ENCODE measurements at regions not wholly inside any gene's neighbourhood (a gene's known extent, or its start where the extent isn't known, plus 50 kb on each side); places are given as distances from the start of the nearest gene placed in this dataset.

DNA sequence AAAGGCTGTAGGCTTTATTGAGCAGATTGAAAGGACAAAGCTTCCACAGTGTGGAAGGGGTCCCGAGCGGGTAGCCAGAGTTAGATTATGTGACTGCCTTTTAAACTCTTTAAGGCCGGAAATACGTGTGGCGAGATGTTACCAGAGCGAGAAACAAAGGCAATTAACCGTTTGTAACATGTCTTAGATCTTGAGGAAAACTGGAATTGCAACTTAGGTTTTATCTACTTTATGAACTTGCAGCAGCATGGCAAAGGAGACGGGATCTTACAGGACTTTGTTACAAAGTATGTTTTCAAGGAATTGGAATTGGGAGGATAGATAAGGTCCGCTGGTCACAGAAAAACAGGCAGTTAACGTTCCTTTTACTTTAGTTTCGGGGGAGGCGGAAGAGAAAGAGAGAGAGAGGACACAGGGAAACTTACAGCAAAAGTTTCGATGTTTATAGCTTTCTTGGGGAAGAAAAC, 594.7 kb upstream of the ADGRB3 start (continued):
- TF ChIP-seq ZHX1 (conservative IDR thresholded peaks at IDR 0.05; ENCODE audit: low read length) (no peak), BACH1 (tag; IDR thresholded peaks at IDR 0.05) (no peak), BRD4 (IDR thresholded peaks at IDR 0.05) (no peak), KLF16 (IDR thresholded peaks at IDR 0.05) (no peak), ZFP1 (CRISPR knock-in tag; IDR thresholded peaks at IDR 0.05) (no peak), ZNF41 (CRISPR knock-in tag; conservative IDR thresholded peaks at IDR 0.05) (no peak), HMG20A (CRISPR knock-in tag; conservative IDR thresholded peaks at IDR 0.05) (no peak), U2AF1 (optimal IDR thresholded peaks at IDR 0.05; ENCODE audit: low read depth, low read length) (no peak), STAG1 (CRISPR knock-in tag; IDR thresholded peaks at IDR 0.05; ENCODE audit: borderline replicate concordance) (no peak), ETV1 (tag; conservative IDR thresholded peaks at IDR 0.05; ENCODE audit: low read depth) (peak; percentile 58), ZC3H8 (IDR thresholded peaks at IDR 0.05) (no peak), HMGN3 (IDR thresholded peaks at IDR 0.05; ENCODE audit: borderline replicate concordance, extremely low read depth, insufficient read length, low read depth, low read length) (no peak), ZNF274 (IDR thresholded peaks at IDR 0.05; ENCODE audit: borderline replicate concordance, low read depth, low read length) (no peak), CBFA2T3 (IDR thresholded peaks at IDR 0.05) (peak; percentile 13; the same call in 1 of the 2 replicates), ZSCAN32 (CRISPR knock-in tag; IDR thresholded peaks at IDR 0.05) (no peak), TCF7L2 (IDR thresholded peaks at IDR 0.05; ENCODE audit: low read depth, low read length) (no peak), HDAC8 (tag; IDR thresholded peaks at IDR 0.05) (no peak), ELF1 (tag; IDR thresholded peaks at IDR 0.05) (0 out of 2 replicates have a peak, but pooled peaks have one; percentile 60), RUNX1 (IDR thresholded peaks at IDR 0.05; ENCODE audit: low read depth) (no peak), U2AF2 (optimal IDR thresholded peaks at IDR 0.05; ENCODE audit: low read depth, low read length) (no peak), NCOA6 (IDR thresholded peaks at IDR 0.05) (no peak), IRF2 (CRISPR knock-in tag; IDR thresholded peaks at IDR 0.05) (no peak), XRCC5 (IDR thresholded peaks at IDR 0.05; ENCODE audit: low read depth, low read length) (no peak), ESRRB (CRISPR knock-in tag; IDR thresholded peaks at IDR 0.05; ENCODE audit: borderline replicate concordance) (no peak)
- TF ChIP-seq, protein P1, sequence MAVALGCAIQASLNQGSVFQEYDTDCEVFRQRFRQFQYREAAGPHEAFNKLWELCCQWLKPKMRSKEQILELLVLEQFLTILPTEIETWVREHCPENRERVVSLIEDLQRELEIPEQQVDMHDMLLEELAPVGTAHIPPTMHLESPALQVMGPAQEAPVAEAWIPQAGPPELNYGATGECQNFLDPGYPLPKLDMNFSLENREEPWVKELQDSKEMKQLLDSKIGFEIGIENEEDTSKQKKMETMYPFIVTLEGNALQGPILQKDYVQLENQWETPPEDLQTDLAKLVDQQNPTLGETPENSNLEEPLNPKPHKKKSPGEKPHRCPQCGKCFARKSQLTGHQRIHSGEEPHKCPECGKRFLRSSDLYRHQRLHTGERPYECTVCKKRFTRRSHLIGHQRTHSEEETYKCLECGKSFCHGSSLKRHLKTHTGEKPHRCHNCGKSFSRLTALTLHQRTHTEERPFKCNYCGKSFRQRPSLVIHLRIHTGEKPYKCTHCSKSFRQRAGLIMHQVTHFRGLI (CRISPR knock-in tag; IDR thresholded peaks at IDR 0.05) = no peak
- TF ChIP-seq, protein P2, sequence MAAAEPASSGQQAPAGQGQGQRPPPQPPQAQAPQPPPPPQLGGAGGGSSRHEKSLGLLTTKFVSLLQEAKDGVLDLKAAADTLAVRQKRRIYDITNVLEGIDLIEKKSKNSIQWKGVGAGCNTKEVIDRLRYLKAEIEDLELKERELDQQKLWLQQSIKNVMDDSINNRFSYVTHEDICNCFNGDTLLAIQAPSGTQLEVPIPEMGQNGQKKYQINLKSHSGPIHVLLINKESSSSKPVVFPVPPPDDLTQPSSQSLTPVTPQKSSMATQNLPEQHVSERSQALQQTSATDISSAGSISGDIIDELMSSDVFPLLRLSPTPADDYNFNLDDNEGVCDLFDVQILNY (CRISPR knock-in tag; IDR thresholded peaks at IDR 0.05) = no peak
- TF ChIP-seq, protein P3, sequence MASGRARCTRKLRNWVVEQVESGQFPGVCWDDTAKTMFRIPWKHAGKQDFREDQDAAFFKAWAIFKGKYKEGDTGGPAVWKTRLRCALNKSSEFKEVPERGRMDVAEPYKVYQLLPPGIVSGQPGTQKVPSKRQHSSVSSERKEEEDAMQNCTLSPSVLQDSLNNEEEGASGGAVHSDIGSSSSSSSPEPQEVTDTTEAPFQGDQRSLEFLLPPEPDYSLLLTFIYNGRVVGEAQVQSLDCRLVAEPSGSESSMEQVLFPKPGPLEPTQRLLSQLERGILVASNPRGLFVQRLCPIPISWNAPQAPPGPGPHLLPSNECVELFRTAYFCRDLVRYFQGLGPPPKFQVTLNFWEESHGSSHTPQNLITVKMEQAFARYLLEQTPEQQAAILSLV (tag; IDR thresholded peaks at IDR 0.05) = no peak

Measured in K562 (cell line).